ENCODE measurements at regions not wholly inside any gene's neighbourhood (a gene's known extent, or its start where the extent isn't known, plus 50 kb on each side); places are given as distances from the start of the nearest gene placed in this dataset.
A peak's percentile ranks its signal among the peaks of the same experiment; 100 is the strongest.

- intact Hi-C loops (cut with micrococcal nuclease) = loop anchor here (5.0 to 10.0 kb wide), 2 partner anchors 201 to 427 kb away; no protein-coding TSS in a partner anchor
- Mint-ChIP-seq H3K4me3 (ENCODE audit: unreplicated experiment) (no peak overlapping the region), H3K36me3 (ENCODE audit: insufficient read depth, unreplicated experiment) (no peaks in the 10 kb centered on the region), H3K27me3 (ENCODE audit: insufficient read depth, unreplicated experiment) (no peaks in the 10 kb centered on the region), H3K27ac (ENCODE audit: low read depth, unreplicated experiment) (no peak overlapping the region), H3K9me3 (ENCODE audit: unreplicated experiment) (peaks cover 2% of the 10 kb centered on the region), H3K4me1 (ENCODE audit: insufficient read depth, unreplicated experiment) (peaks cover 11% of the 10 kb centered on the region)
- DNase-seq (ENCODE audit: unreplicated experiment) = peak; percentile 20
- no peak for TF ChIP-seq CTCF (IDR thresholded peaks at IDR 0.05; ENCODE audit: unreplicated experiment)
- ChIA-PET CTCF (interaction anchor here (0.6 to 0.7 kb wide), 3 partner anchors 153 to 544 kb away, joined by 3 to 4 read pairs (median 4); no protein-coding TSS in a partner anchor), POLR2A (interaction anchor here (0.6 to 0.9 kb wide), 2 partner anchors 26 to 288 kb away, joined by 4 read pairs; no protein-coding TSS in a partner anchor)
- BruUV-seq (replicated peaks) = no TSS peak
Measured at GRCh38 chr13:50375792-50376191, 360.5 kb downstream of the KCNRG start.

GRCh38 chr13:50376895-50377575, 361.8 kb downstream of the KCNRG start:
- H3K9me3 Mint-ChIP-seq (ENCODE audit: unreplicated experiment) = peaks cover 9% of the 10 kb centered on the region
- TF ChIP-seq CTCF (IDR thresholded peaks at IDR 0.05; ENCODE audit: unreplicated experiment) = peak; percentile 30
- H3K27me3 Mint-ChIP-seq (ENCODE audit: insufficient read depth, unreplicated experiment) = no peaks in the 10 kb centered on the region
- no peak overlapping the region for H3K4me3 Mint-ChIP-seq (ENCODE audit: unreplicated experiment)
- ChIA-PET POLR2A (interaction anchor here (0.7 to 1.6 kb wide), 4 partner anchors 10 to 152 kb away, joined by 3 to 4 read pairs (median 4); no protein-coding TSS in a partner anchor), CTCF (interaction anchor here (0.6 to 0.7 kb wide), 3 partner anchors 65 to 295 kb away, joined by 3 to 4 read pairs (median 3); no protein-coding TSS in a partner anchor)
- H3K36me3 Mint-ChIP-seq (ENCODE audit: insufficient read depth, unreplicated experiment) = no peaks in the 10 kb centered on the region
- DNase-seq (ENCODE audit: unreplicated experiment) = peak; percentile 47
- no TSS peak for BruUV-seq (replicated peaks)
- H3K4me1 Mint-ChIP-seq (ENCODE audit: insufficient read depth, unreplicated experiment) = peaks cover 11% of the 10 kb centered on the region
- H3K27ac Mint-ChIP-seq (ENCODE audit: low read depth, unreplicated experiment) = no peak overlapping the region
- intact Hi-C loops (cut with micrococcal nuclease) = loop anchor here (5.0 to 10.0 kb wide), 2 partner anchors 202 to 425 kb away; no protein-coding TSS in a partner anchor

GRCh38 chr13:50377726-50378270, 362.6 kb downstream of the KCNRG start:
- peaks cover 11% of the 10 kb centered on the region for H3K4me1 Mint-ChIP-seq (ENCODE audit: insufficient read depth, unreplicated experiment)
- ChIA-PET POLR2A (interaction anchor here (0.8 to 1.6 kb wide), 2 partner anchors 11 to 151 kb away, joined by 3 to 4 read pairs; no protein-coding TSS in a partner anchor), CTCF (interaction anchor here (0.6 to 0.8 kb wide), 3 partner anchors 148 to 399 kb away, joined by 3 to 4 read pairs (median 3); no protein-coding TSS in a partner anchor)
- H3K27ac Mint-ChIP-seq (ENCODE audit: low read depth, unreplicated experiment) = no peak overlapping the region
- no peaks in the 10 kb centered on the region for H3K36me3 Mint-ChIP-seq (ENCODE audit: insufficient read depth, unreplicated experiment)
- H3K9me3 Mint-ChIP-seq (ENCODE audit: unreplicated experiment) = peaks cover 9% of the 10 kb centered on the region
- no peak for DNase-seq (ENCODE audit: unreplicated experiment)
- no peak overlapping the region for H3K4me3 Mint-ChIP-seq (ENCODE audit: unreplicated experiment)
- H3K27me3 Mint-ChIP-seq (ENCODE audit: insufficient read depth, unreplicated experiment) = no peaks in the 10 kb centered on the region
- intact Hi-C loops (cut with micrococcal nuclease) = loop anchor here (5.0 to 10.0 kb wide), 2 partner anchors 203 to 425 kb away; no protein-coding TSS in a partner anchor
- BruUV-seq (replicated peaks) = no TSS peak
- TF ChIP-seq CTCF (IDR thresholded peaks at IDR 0.05; ENCODE audit: unreplicated experiment) = no peak

GRCh38 chr13:50378509-50379044, 363.3 kb downstream of the KCNRG start:
- no TSS peak for BruUV-seq (replicated peaks)
- Mint-ChIP-seq H3K9me3 (ENCODE audit: unreplicated experiment) (peaks cover 9% of the 10 kb centered on the region), H3K4me1 (ENCODE audit: insufficient read depth, unreplicated experiment) (peaks cover 11% of the 10 kb centered on the region), H3K27me3 (ENCODE audit: insufficient read depth, unreplicated experiment) (no peaks in the 10 kb centered on the region), H3K27ac (ENCODE audit: low read depth, unreplicated experiment) (no peak overlapping the region), H3K4me3 (ENCODE audit: unreplicated experiment) (no peak overlapping the region), H3K36me3 (ENCODE audit: insufficient read depth, unreplicated experiment) (no peaks in the 10 kb centered on the region)
- CTCF ChIA-PET = interaction anchor here (0.6 kb wide), 1 partner anchor 148 kb away, joined by 4 read pairs; no protein-coding TSS in a partner anchor
- POLR2A ChIA-PET = interaction anchor here (1.6 kb wide), 1 partner anchor 12 kb away, joined by 4 read pairs; no protein-coding TSS in a partner anchor
- intact Hi-C loops (cut with micrococcal nuclease) = loop anchor here (5.0 to 10.0 kb wide), 2 partner anchors 204 to 424 kb away; no protein-coding TSS in a partner anchor
- TF ChIP-seq CTCF (IDR thresholded peaks at IDR 0.05; ENCODE audit: unreplicated experiment) = no peak
- no peak for DNase-seq (ENCODE audit: unreplicated experiment)
